ENCODE measurements at regions not wholly inside any gene's neighbourhood (a gene's known extent, or its start where the extent isn't known, plus 50 kb on each side); places are given as distances from the start of the nearest gene placed in this dataset.

GRCh38 chr9:115616666-115617239 lies 498.8 kb upstream of the TNC start:
- Histone ChIP-seq H3K27ac (no peak overlapping the region), H3K4me1 (replicated peaks) (no peaks in the 10 kb centered on the region), H3K4me3 (no peak overlapping the region), H3K9me3 (no peaks in the 10 kb centered on the region), H3K36me3 (no peaks in the 10 kb centered on the region), H3K27me3 (replicated peaks; ENCODE audit: insufficient read depth) (no peaks in the 10 kb centered on the region)
- TF ChIP-seq POLR2A (IDR thresholded peaks at IDR 0.05) (no peak), POLR2AphosphoS5 (IDR thresholded peaks at IDR 0.05) (no peak), CTCF (IDR thresholded peaks at IDR 0.05) (no peak)
- DNase-seq (ENCODE audit: low spot score) = no peak
- WGBS = 95% methylated on average over 2 of the region's 2 CpGs
- intact Hi-C loops (cut with DNase I) = no loop called here

- no peak for DNase-seq (ENCODE audit: low spot score)
- H3K4me3 ChIP-seq = no peak overlapping the region
- no peaks in the 10 kb centered on the region for H3K27me3 ChIP-seq (replicated peaks; ENCODE audit: insufficient read depth)
- no peak for TF ChIP-seq CTCF (IDR thresholded peaks at IDR 0.05)
- TF ChIP-seq POLR2AphosphoS5 (IDR thresholded peaks at IDR 0.05) = no peak
- TF ChIP-seq POLR2A (IDR thresholded peaks at IDR 0.05) = no peak
- no peaks in the 10 kb centered on the region for H3K4me1 ChIP-seq (replicated peaks)
- intact Hi-C loops (cut with DNase I) = no loop called here
- H3K9me3 ChIP-seq = no peaks in the 10 kb centered on the region
- no peaks in the 10 kb centered on the region for H3K36me3 ChIP-seq
- no peak overlapping the region for H3K27ac ChIP-seq
These were observed 507.3 kb upstream of the TNC start for GRCh38 chr9:115625251-115625650.

- Histone ChIP-seq H3K27ac (no peak overlapping the region), H3K27me3 (replicated peaks; ENCODE audit: insufficient read depth) (no peaks in the 10 kb centered on the region), H3K9me3 (no peaks in the 10 kb centered on the region), H3K4me1 (replicated peaks) (no peaks in the 10 kb centered on the region), H3K4me3 (no peak overlapping the region), H3K36me3 (no peaks in the 10 kb centered on the region)
- TF ChIP-seq CTCF (IDR thresholded peaks at IDR 0.05) (no peak), POLR2AphosphoS5 (IDR thresholded peaks at IDR 0.05) (no peak), POLR2A (IDR thresholded peaks at IDR 0.05) (no peak)
- WGBS = 76% methylated on average over 5 of the region's 5 CpGs
- intact Hi-C loops (cut with DNase I) = no loop called here
- DNase-seq (ENCODE audit: low spot score) = no peak
These were observed 508.0 kb upstream of the TNC start for GRCh38 chr9:115625954-115626353.

GRCh38 chr9:115627511-115627910 lies 509.6 kb upstream of the TNC start:
- intact Hi-C loops (cut with DNase I) = no loop called here
- no peak for TF ChIP-seq POLR2AphosphoS5 (IDR thresholded peaks at IDR 0.05)
- no peak for TF ChIP-seq POLR2A (IDR thresholded peaks at IDR 0.05)
- no peak for TF ChIP-seq CTCF (IDR thresholded peaks at IDR 0.05)
- no peak for DNase-seq (ENCODE audit: low spot score)
- no peaks in the 10 kb centered on the region for H3K9me3 ChIP-seq
- H3K27me3 ChIP-seq (replicated peaks; ENCODE audit: insufficient read depth) = no peaks in the 10 kb centered on the region
- H3K27ac ChIP-seq = no peak overlapping the region
- H3K4me1 ChIP-seq (replicated peaks) = no peaks in the 10 kb centered on the region
- WGBS = 84% methylated on average over 8 of the region's 8 CpGs
- no peak overlapping the region for H3K4me3 ChIP-seq
- H3K36me3 ChIP-seq = no peaks in the 10 kb centered on the region

GRCh38 chr9:115628426-115628825 lies 510.5 kb upstream of the TNC start:
- no peak for TF ChIP-seq POLR2AphosphoS5 (IDR thresholded peaks at IDR 0.05)
- TF ChIP-seq CTCF (IDR thresholded peaks at IDR 0.05) = no peak
- TF ChIP-seq POLR2A (IDR thresholded peaks at IDR 0.05) = no peak
- no peak for DNase-seq (ENCODE audit: low spot score)
- Histone ChIP-seq H3K36me3 (no peaks in the 10 kb centered on the region), H3K4me3 (no peak overlapping the region), H3K27ac (no peak overlapping the region), H3K9me3 (no peaks in the 10 kb centered on the region), H3K4me1 (replicated peaks) (no peaks in the 10 kb centered on the region), H3K27me3 (replicated peaks; ENCODE audit: insufficient read depth) (no peaks in the 10 kb centered on the region)
- WGBS = 26% methylated on average over 2 of the region's 2 CpGs
- intact Hi-C loops (cut with DNase I) = no loop called here

Data from prostate gland (tissue), 2 donors.